Left cardiac atrium (tissue), 4 donors: ENCODE measurements at regions not wholly inside any gene's neighbourhood (a gene's known extent, or its start where the extent isn't known, plus 50 kb on each side); places are given as distances from the start of the nearest gene placed in this dataset.
"Not testable (repeated sequence)": the region's sequence is repeated elsewhere in the genome, so short reads cannot be mapped to it uniquely, and the experiment has no call there.

Experiments used
- ATAC-seq, 2 donors: fragments of 200-7000 bp; cut with Tn5 transposase; one replicate each; pipeline ENCODE4 v1.9.1; 2020; ENCODE audit warnings: mild to moderate bottlenecking in 2 of 2, moderate library complexity in 2 of 2
- DNase-seq: peaks from one replicate; pipeline ENCODE4 v3.0.0-alpha.2; 2020
- intact Hi-C, 2 donors: fragments of 100-400 bp; cut with DNase I; formaldehyde crosslinking; loops; one replicate each; pipeline versions ENCODE4 v1.14.1 to v1.15.1; 2022 to 2023
- donor health status: DM: no; HTN: yes; CAD: no.
- donor health status: DM: no; HTN: yes; CAD: no; lungs with severe emphysema.
- donor health status: DM: yes; HTN: yes; CAD: no.
- donor health status: Dilated cardiomyopathy.

- no peak for ATAC-seq
- DNase-seq: no peak
- intact Hi-C loops: no loop called here
These were observed 546.0 kb upstream of the LMO3 start for GRCh38 chr12:17151917-17152316.

DNA sequence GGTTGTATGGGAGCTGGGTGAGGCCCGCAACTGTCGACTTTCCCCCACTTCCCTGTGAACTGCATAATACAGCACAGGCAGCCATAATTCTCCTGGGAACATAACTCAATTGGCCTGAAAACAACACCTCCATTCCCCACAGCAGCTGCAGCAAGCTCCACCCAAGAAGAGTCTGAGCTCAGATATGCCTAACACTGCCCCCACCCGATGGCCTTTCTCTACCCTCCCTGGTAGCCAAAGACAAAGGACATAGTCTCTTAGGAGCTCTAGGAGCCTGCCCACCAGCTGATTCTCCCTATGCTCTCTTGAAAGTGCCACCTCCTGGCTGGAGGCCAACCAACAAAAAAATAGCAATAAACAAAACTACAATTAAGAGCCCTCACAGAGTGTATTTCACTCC, 542.7 kb upstream of the LMO3 start:
- DNase-seq (no peak), ATAC-seq (no peak)
- intact Hi-C loops: no loop called here

- intact Hi-C loops: no loop called here
- DNase-seq (no peak), ATAC-seq (no peak)
These were observed 536.9 kb upstream of the LMO3 start for GRCh38 chr12:17142856-17143255.

DNA sequence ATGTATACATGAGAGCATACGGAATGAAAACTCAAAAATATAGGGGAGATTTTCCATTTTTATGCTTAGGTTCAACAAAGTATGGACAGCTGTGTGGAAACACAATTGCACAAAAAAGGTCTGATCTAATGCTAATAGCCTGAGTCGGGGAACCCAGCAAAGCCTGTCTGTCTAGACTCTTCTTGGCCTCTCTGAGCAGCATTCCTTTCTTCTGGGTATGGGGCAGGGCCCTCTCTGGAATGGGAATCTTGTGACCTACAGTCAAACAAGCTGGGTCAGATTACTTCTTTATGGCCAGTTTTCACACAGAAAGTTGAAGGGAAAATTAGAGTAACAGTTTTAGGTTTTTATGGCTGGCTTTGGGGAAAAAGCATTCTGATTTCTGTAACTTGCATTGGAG, 534.0 kb upstream of the LMO3 start:
- DNase-seq (no peak), ATAC-seq (no peak)
- intact Hi-C loops: no loop called here

- intact Hi-C loops: no loop called here
- no peak for DNase-seq
- ATAC-seq: no peak
These were observed 531.4 kb upstream of the LMO3 start for GRCh38 chr12:17137396-17137795.

DNA sequence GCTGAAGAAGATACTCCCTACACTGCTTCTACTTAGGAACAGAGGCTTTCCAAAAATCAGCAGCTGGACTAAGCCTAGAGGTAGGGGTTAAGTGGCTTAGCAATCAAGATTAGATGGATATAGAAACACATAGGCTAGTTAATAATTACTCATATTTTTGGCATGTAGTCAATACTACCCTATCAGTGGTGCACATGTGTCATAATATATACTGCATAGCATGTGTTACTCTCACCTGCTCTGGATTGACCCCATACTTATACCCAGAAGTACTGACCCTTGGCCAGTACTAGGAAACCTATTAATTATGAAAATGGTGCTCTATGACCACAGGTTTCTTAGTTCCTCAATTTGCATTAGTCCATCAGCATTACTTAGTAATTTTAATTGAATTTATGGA, 528.4 kb upstream of the LMO3 start:
- DNase-seq (no peak), ATAC-seq (no peak)
- intact Hi-C loops: no loop called here

DNA sequence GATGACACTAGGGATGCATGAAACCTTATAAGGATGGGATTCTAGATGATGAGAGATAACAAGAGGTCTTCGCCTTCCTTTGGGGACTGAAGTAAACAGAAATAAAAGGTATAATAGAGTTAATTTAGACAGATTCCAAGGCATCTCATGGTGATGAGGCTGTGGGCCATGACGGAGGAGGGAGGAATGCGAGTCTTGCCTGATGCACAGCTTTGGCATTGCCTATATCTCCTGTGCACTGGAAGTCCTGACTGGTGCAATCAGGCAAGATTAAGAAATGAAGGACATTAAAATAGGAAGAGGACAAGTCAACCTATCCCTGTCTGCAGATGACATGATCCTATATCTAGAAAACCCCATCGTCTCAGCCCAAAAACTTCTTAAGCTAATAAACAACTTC, 526.4 kb upstream of the LMO3 start:
- DNase-seq (no peak), ATAC-seq (no peak)
- intact Hi-C loops: loop anchor here in 1 of 2 donors (2.0 kb wide), 1 partner anchor 20 kb away; no protein-coding TSS in a partner anchor

GRCh38 chr12:17116538-17116937, 510.6 kb upstream of the LMO3 start:
- ATAC-seq, intact Hi-C loops, DNase-seq: not testable (repeated sequence)

DNA sequence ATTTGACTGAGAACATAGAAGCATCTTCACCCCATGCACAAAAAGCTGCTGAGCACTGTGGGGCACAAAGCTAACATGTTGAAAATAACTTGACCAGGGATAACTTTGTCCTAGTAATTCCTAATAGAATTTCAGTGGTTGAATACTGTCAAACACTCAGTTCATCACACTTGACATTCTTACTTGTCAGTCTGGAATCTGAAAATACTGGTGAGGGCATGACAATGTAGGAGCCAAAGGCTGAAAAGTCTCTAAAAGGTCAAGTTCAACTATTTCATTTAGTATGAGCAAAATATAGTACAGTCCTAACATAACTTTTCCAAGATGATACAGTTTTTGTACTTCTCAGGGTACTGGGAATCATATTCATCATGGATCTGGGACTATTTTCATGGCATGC, 504.4 kb upstream of the LMO3 start:
- DNase-seq (no peak), ATAC-seq (no peak)
- intact Hi-C loops: no loop called here

DNA sequence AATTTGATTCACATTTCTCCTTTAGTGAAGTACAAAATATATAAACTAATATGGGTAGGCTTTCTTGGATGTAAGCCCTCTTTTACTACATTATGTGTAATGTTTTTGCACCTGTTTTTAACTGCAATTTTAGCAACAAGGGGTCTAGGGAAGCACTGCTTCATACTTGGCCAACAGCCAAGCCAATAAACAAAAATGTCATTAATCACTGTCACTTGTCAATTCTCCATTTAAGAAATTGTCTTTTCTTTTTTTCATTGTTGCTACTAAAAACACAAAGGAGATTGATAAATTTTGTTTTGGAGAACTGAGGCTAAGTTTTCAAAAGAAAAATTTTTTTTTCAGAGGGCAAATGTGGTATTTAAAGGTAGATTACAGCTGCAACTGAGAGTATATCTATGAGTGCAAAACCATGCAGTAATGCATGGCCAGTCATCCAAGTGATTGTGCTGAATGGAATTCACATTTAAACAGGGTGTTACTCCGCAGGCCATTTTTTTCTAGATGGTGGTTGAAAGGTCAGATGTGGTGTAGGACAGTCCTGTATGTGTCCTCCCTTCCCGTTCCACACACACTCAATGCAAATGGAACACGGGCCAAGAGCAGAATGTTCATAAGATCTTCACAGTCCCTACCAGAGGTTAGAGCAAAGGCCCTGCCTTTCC, 503.0 kb upstream of the LMO3 start:
- no peak for ATAC-seq
- intact Hi-C loops: no loop called here
- DNase-seq: no peak

- no peak for DNase-seq
- ATAC-seq: no peak
- intact Hi-C loops: no loop called here
These were observed 498.8 kb upstream of the LMO3 start for GRCh38 chr12:17104801-17105200.

DNA sequence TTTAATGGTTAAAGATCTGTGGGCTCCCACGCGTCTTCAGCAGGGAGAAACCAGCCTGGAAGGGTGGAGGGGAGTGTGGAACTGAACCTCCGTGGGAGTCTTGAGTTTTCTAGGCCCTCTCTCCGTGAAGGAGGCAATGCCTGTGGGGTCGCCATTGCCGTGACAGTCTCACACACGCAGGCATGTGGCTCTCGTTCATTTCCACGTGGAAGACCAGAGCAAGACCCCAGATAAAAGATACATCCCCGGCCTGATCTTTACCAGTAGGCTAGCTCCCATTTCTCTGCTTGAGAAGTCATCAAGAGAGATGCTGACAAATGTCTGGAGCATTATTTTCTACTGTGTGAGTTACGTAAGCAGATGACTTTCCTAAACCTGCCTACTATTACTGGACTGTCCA, 491.7 kb upstream of the LMO3 start:
- DNase-seq (no peak), ATAC-seq (no peak)
- intact Hi-C loops: no loop called here

DNA sequence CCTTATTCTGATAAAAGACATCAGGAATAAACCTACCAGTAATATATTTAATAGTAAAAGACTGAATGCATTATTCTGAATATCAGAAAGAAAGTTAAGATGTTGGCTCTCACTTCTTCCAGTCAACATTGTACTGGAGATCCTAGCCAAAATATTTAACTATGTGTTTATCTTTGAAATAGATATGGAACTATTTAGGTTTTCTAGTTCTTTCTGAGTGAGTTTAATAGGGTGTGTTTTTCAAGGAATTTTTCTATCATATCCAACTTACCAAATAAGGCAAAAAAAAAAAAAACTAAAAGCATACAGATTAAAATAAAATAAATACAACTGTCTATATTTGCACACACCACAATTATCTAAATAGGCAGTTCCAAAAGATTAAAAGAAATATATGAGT, 478.9 kb upstream of the LMO3 start:
- intact Hi-C loops: no loop called here
- DNase-seq: no peak
- no peak for ATAC-seq

DNA sequence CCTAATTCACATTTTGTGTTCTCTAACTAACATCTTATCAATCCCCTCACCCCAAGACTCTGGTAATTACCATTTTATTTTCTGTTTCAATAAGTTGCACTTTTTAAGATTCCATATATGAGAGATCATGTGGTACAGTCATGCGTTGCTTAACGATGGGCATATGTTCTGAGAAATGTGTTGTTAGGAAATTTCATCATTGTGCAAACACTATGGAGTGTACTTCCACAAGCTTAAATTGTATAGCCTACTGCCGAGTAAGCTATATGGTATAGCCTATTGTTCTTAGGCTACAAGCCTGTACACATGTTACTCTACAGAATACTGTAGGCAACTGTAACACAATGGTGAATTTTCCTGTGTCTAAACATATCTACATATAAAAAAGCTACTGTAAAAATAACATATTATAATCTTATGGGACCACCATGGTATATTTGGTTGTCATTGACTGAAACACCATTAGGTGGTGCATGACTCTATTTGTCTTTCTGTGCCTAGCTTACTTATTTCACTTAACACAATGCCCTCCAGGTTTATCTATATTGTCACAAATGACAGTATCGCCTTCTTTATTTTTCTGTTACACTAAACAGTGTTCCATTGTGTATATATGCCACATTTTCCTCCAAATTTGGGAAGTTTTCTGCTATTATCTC, 473.4 kb upstream of the LMO3 start:
- ATAC-seq (no peak), DNase-seq (no peak)
- intact Hi-C loops: no loop called here

GRCh38 chr12:17077594-17077993, 471.6 kb upstream of the LMO3 start:
- DNase-seq (no peak), ATAC-seq (no peak)
- intact Hi-C loops: no loop called here

GRCh38 chr12:17076811-17077210, 470.8 kb upstream of the LMO3 start:
- ATAC-seq: no peak
- no peak for DNase-seq
- intact Hi-C loops: no loop called here

DNA sequence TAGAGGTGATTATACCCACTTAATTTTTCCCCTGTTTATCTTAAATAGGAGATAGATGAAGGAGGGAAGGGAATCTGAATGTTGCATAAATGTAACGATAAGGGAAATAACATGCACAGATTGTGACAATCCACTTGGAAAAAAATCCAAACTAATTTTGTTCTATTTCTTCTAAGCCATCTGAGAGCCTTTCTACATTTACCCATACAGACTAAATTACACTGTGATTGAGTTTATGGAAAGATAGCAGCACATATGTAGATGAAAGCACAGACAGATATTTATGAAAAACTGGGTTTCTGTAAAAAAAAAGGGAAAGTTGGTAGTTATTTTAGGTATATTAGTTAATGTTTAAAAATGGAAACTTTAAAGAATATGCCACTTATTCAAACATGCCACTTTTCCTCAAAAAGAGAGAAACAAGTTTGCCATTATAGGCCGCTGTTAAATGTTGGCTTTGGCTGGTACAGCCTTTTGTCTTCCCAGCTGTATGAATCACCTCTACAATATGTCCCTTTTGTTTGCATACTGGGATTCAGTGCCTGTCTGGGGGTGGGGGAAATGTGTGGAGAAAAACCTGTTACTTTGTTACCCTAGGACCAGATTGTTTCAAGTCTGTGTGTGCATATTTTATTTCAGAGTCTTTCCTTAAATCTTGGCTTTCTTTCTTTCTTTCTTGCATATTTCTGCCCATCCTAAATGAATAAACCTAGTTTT, 470.2 kb upstream of the LMO3 start:
- DNase-seq (no peak), ATAC-seq (no peak)
- intact Hi-C loops: no loop called here

- intact Hi-C loops: no loop called here
- no peak for DNase-seq
These were observed 458.9 kb upstream of the LMO3 start for GRCh38 chr12:17064834-17065233.

GRCh38 chr12:17062267-17063036, 456.5 kb upstream of the LMO3 start:
- intact Hi-C loops: no loop called here
- ATAC-seq (no peak), DNase-seq (no peak)

More at GRCh38 chr12:17064834-17065233, 458.9 kb upstream of the LMO3 start:
- ATAC-seq: no peak

GRCh38 chr12:17060260-17060659, 454.3 kb upstream of the LMO3 start:
- DNase-seq: no peak
- intact Hi-C loops: no loop called here
- ATAC-seq: no peak
